ENCODE measurements at regions not wholly inside any gene's neighbourhood (a gene's known extent, or its start where the extent isn't known, plus 50 kb on each side); places are given as distances from the start of the nearest gene placed in this dataset.

DNA sequence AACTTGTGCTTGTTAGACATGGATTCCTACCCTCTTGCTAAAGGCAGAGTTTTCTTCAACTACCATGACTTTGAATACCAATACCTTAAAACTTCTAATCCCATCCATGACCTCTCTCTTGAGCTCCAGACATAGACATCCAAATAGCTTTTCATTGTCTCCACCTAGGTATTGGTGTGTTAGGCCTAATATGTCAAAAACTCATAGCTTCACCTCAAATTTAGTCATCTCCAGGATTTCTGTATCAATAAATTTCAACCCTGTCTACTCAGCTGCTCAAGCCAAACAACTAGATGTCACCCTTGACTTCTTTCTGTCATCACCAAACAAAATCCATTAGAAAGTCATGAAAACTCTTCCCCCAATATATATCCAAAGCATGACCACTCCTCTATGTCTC is 617.7 kb upstream of the GRIA3 start:
- CTCF ChIA-PET: no interaction called here
- intact Hi-C loops (cut with micrococcal nuclease): no loop called here
- TF ChIP-seq, protein P1, sequence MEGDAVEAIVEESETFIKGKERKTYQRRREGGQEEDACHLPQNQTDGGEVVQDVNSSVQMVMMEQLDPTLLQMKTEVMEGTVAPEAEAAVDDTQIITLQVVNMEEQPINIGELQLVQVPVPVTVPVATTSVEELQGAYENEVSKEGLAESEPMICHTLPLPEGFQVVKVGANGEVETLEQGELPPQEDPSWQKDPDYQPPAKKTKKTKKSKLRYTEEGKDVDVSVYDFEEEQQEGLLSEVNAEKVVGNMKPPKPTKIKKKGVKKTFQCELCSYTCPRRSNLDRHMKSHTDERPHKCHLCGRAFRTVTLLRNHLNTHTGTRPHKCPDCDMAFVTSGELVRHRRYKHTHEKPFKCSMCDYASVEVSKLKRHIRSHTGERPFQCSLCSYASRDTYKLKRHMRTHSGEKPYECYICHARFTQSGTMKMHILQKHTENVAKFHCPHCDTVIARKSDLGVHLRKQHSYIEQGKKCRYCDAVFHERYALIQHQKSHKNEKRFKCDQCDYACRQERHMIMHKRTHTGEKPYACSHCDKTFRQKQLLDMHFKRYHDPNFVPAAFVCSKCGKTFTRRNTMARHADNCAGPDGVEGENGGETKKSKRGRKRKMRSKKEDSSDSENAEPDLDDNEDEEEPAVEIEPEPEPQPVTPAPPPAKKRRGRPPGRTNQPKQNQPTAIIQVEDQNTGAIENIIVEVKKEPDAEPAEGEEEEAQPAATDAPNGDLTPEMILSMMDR (IDR thresholded peaks at IDR 0.05): no peak
- DNase-seq: no peak
- POLR2A ChIA-PET: no interaction called here
- Mint-ChIP-seq H3K27ac (no peak overlapping the region), H3K27me3 (no peaks in the 10 kb centered on the region), H3K4me3 (no peak overlapping the region), H3K9me3 (no peaks in the 10 kb centered on the region), H3K4me1 (ENCODE audit: low read depth) (no peaks in the 10 kb centered on the region), H3K36me3 (ENCODE audit: low read depth) (no peaks in the 10 kb centered on the region)
- no peak for ATAC-seq

DNA sequence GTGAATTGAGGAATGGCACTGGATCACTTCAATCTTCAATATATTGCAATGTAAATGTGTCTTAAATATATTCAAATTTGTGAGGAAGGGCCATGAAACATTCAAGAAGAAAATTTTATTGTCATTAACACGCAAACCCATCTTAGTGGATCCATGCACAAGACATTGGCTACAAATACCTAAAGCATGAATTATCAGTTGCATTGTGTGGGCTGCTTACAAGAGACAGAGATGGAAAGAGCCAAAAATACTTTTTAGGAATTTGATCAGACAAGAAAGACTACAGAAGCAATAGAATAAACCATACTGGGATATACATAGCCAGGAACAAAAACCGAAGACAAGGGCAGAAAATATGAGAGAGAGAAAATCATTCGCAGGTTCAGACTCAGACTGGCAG is 616.2 kb upstream of the GRIA3 start:
- ATAC-seq: no peak
- Mint-ChIP-seq H3K4me1 (ENCODE audit: low read depth) (no peaks in the 10 kb centered on the region), H3K27ac (no peak overlapping the region), H3K27me3 (no peaks in the 10 kb centered on the region), H3K4me3 (no peak overlapping the region), H3K9me3 (no peaks in the 10 kb centered on the region), H3K36me3 (ENCODE audit: low read depth) (no peaks in the 10 kb centered on the region)
- no peak for DNase-seq
- CTCF ChIA-PET: no interaction called here
- TF ChIP-seq, protein P1 (IDR thresholded peaks at IDR 0.05): no peak
- intact Hi-C loops (cut with micrococcal nuclease): no loop called here
- POLR2A ChIA-PET: no interaction called here

DNA sequence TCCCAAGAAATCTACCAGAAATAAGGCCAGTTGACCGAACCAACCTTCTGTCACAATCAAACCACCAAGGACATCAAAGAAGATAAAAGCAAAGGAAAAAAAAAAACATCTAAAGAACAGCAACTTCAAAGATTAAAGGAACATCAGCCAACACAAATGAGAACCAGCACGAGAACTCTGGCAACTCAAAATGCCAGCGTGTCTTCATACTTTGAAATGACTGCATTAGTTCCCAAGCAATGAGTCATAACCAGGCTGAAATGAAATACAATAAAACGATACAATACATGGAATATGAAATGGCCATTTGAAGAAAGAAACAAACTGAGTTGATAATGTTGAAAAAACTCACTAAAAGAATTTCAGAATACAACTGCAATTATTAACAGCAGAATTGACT is 611.6 kb upstream of the GRIA3 start:
- TF ChIP-seq, protein P1 (IDR thresholded peaks at IDR 0.05): no peak
- DNase-seq: no peak
- no peaks in the 10 kb centered on the region for H3K27me3 Mint-ChIP-seq

DNA sequence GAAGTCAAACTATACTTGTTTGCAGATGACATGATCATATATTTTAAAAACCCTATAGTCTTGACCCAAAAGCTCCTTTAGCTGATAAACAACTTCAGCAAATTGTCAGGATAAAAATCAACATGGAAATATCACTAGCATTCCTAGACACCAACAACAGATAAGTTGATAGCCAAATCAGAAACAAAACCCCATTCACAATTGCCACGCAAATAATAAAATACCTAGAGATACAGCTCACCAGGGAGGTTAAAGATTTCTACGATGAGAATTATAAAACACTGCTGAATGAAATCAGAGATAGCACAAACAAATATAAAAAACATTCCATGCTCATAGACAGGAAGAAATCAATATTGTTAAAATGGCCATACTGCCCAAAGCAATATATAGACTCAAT is 605.0 kb upstream of the GRIA3 start:
- CTCF ChIA-PET: no interaction called here
- DNase-seq (no peak), ATAC-seq (no peak)
- Mint-ChIP-seq H3K9me3 (peaks cover 7% of the 10 kb centered on the region), H3K4me1 (ENCODE audit: low read depth) (no peaks in the 10 kb centered on the region), H3K36me3 (ENCODE audit: low read depth) (no peaks in the 10 kb centered on the region), H3K27ac (no peak overlapping the region), H3K27me3 (no peaks in the 10 kb centered on the region), H3K4me3 (no peak overlapping the region)
- POLR2A ChIA-PET: no interaction called here
- intact Hi-C loops (cut with micrococcal nuclease): no loop called here
- TF ChIP-seq, protein P1 (IDR thresholded peaks at IDR 0.05): no peak

More for the DNA sequence above, 611.6 kb upstream of the GRIA3 start:
- ATAC-seq: no peak
- H3K36me3 Mint-ChIP-seq (ENCODE audit: low read depth): no peaks in the 10 kb centered on the region
- H3K9me3 Mint-ChIP-seq: peaks cover 5% of the 10 kb centered on the region
- no peak overlapping the region for H3K27ac Mint-ChIP-seq
- ChIA-PET CTCF (no interaction called here), POLR2A (no interaction called here)
- intact Hi-C loops (cut with micrococcal nuclease): no loop called here
- no peak overlapping the region for H3K4me3 Mint-ChIP-seq
- H3K4me1 Mint-ChIP-seq (ENCODE audit: low read depth): no peaks in the 10 kb centered on the region

DNA sequence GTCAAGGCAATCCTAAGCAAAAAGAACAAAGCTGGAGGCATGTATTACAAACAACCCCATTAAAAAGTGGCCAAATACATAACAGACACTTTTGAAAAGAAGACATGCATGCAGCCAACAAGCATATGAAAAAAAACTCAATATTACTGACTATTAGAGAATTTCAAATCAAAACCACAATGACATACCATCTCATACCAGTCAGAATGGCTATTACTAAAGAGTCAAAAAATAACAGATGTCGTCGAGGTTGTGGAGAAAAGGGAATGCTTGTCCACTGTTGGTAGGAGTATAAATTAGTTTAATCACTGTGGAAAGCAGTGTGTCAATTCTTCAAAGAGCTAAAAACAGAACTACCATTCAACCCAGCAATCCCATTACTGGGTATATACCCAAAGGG is 604.6 kb upstream of the GRIA3 start:
- CTCF ChIA-PET: no interaction called here

More for the DNA sequence above, 604.6 kb upstream of the GRIA3 start:
- H3K4me1 Mint-ChIP-seq (ENCODE audit: low read depth): no peaks in the 10 kb centered on the region
- H3K9me3 Mint-ChIP-seq: peaks cover 7% of the 10 kb centered on the region
- no peaks in the 10 kb centered on the region for H3K36me3 Mint-ChIP-seq (ENCODE audit: low read depth)
- no peak overlapping the region for H3K4me3 Mint-ChIP-seq
- ATAC-seq (no peak), DNase-seq (no peak)
- POLR2A ChIA-PET: no interaction called here
- intact Hi-C loops (cut with micrococcal nuclease): no loop called here
- TF ChIP-seq, protein P1 (IDR thresholded peaks at IDR 0.05): no peak
- H3K27ac Mint-ChIP-seq: no peak overlapping the region
- H3K27me3 Mint-ChIP-seq: no peaks in the 10 kb centered on the region

Measured in activated CD8-positive, alpha-beta T cell treated with anti-CD3 and anti-CD28 coated beads for 36 hours (primary cell).